Fibroblast of mammary gland (primary cell): ENCODE measurements at regions not wholly inside any gene's neighbourhood (a gene's known extent, or its start where the extent isn't known, plus 50 kb on each side); places are given as distances from the start of the nearest gene placed in this dataset.

Experiments used
- DNase-seq: peaks from one replicate; pipeline ENCODE4 v3.0.0-alpha.2; 2010; ENCODE audit warnings: low read depth
- H3K4me3 ChIP-seq: 2 replicates; pipeline ENCODE4 v1.5.1; 2011; ENCODE audit warnings: low read depth, mild to moderate bottlenecking, low read length, moderate library complexity; ENCODE audit not compliant: control insufficient read depth
- CTCF ChIP-seq: conservative IDR thresholded peaks from 2 replicates; pipeline ENCODE4 v1.5.1; 2011; ENCODE audit warnings: low read depth, low read length, inconsistent platforms; ENCODE audit not compliant: control insufficient read depth, insufficient read depth

DNA sequence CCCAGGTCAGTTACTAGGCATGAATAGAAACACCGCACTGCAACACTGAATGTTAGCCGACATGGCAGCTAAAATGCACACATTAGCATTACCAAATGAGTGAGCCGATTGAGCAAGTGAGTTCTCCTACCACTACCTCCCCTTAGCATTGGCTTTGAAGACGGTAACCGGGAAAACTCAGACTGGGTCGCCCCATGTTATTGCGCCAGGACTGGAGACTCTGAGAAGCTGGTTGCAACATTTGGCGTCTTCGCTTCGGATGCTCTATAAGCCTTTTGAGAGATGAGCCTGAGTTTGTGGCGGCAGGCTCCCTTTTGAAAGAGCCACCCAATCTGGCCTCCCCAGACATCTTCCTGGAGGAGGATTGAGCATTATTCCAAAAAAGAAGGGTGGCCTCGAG, 68.5 kb upstream of the POMP start:
- H3K4me3 ChIP-seq, result no peak overlapping the region
- peak; percentile 18 for DNase-seq
- TF ChIP-seq CTCF, result no peak

GRCh38 chr13:28588296-28588695, 70.6 kb upstream of the POMP start:
- TF ChIP-seq CTCF, result no peak
- DNase-seq, result no peak
- no peak overlapping the region for H3K4me3 ChIP-seq

DNA sequence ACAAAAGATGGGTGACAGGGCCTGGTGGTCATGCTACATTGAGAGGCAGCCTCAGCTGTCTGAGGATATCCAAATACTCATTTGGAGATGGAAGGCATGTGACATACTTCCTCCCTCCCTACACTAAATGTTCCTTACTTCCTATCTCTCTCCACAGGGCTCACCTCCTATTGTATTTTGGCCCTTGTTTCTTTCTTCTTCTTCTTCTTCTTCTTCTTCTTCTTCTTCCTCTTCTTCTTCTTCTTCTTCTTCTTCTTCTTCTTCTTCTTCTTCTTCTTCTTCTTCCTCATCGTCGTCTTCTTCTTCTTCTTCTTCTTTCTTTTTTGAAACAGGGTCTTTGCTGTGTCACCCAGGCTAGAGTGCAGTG, 71.8 kb upstream of the POMP start:
- TF ChIP-seq CTCF, result no peak
- no peak for DNase-seq
- H3K4me3 ChIP-seq, result no peak overlapping the region

- no peak for DNase-seq
- H3K4me3 ChIP-seq, result no peak overlapping the region
- TF ChIP-seq CTCF, result no peak
Observed at GRCh38 chr13:28586439-28587173, 72.3 kb upstream of the POMP start.

DNA sequence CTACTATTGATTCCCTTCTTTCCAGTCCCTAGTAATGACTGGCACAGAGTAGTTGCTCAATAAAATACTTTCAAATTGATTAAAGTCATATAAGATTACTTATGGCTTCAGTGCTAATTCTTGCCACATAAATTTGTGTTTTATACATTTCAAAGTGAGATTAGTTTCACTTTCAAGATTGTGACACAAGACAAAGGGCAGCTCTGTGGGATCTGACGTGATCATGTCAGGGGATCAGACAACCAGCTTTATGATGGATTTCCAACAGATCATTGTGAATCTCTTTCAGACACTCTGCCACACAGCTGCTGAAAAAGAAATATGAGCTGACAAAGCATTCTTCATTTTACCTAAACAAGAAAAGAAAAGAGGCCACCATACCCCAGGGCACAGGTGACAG, 73.4 kb upstream of the POMP start:
- DNase-seq, result no peak
- no peak overlapping the region for H3K4me3 ChIP-seq
- TF ChIP-seq CTCF, result no peak

GRCh38 chr13:28584873-28585381, 74.0 kb upstream of the POMP start:
- DNase-seq, result peak; percentile 10
- H3K4me3 ChIP-seq, result no peak overlapping the region
- no peak for TF ChIP-seq CTCF

DNA sequence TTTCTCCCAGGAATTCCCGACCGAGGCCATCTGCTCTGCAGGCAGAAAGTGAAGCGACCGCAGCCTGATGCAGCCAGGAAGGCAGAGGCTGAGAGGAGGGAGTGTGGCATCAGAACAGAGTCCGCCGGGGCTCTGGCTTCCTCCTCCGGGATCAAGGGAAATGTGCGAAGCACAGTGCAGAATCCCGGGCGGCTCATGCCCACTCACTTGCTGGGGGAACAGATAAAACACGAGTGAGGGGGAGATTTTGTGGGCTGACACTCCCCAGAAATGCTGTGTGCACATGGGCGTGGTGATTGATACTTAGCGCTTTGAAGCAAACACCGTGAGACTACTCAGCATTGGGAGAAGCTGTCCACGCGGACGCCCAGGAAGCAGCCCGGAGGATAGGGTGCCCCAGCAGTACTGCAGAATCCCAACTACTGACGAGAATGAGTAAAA, 75.3 kb upstream of the POMP start:
- DNase-seq, result peak; percentile 14
- no peak overlapping the region for H3K4me3 ChIP-seq
- no peak for TF ChIP-seq CTCF
